Pancreas (tissue), 10 donors: ENCODE measurements at regions not wholly inside any gene's neighbourhood (a gene's known extent, or its start where the extent isn't known, plus 50 kb on each side); places are given as distances from the start of the nearest gene placed in this dataset.

Experiments
- ATAC-seq, 4 donors: fragments of 200-7000 bp; cut with Tn5 transposase; one replicate each; pipeline versions ENCODE4 v1.8.0 to v1.9.1; 2020; ENCODE audit warnings: mild to moderate bottlenecking in 4 of 4, moderate library complexity in 4 of 4
- DNase-seq, 6 donors: peaks; one replicate each; pipeline ENCODE4 v3.0.0-alpha.2; 2020
- FAIRE-seq: peaks from 2 replicates; lab custom pipeline; 2012; peaks lifted over from hg19 to GRCh38; lab: Jason Lieb, UNC
- H3K27ac ChIP-seq, 4 donors: fragments of 200-600 bp; sonication (generic); 1 replicate in 3 of 4; 2 replicates in 1 of 4; pipeline versions ENCODE4 v1.5.0 to v1.8.0; 2020
- H3K27me3 ChIP-seq, 4 donors: fragments of 200-600 bp; one replicate each; pipeline ENCODE4 v1.8.0; 2021
- H3K36me3 ChIP-seq, 3 donors: fragments of 200-600 bp; sonication (generic) in 1 of 3; one replicate each; pipeline versions ENCODE4 v1.5.0 to v1.8.0; 2020 to 2021
- H3K4me1 ChIP-seq, 3 donors: fragments of 200-600 bp; one replicate each; pipeline ENCODE4 v1.8.0; 2021
- H3K4me3 ChIP-seq, 4 donors: fragments of 200-600 bp; sonication (generic) in 2 of 4; one replicate each; pipeline versions ENCODE4 v1.5.0 to v1.8.0; 2020 to 2021
- H3K9me3 ChIP-seq, 4 donors: fragments of 200-600 bp; one replicate each; pipeline ENCODE4 v1.8.0; 2021
- whole genome bisulfite sequencing, 2 donors: extraction: QIAGEN DNeasy Blood & Tissue Kit; methylation state at CpG; one replicate each; pipeline ENCODE4 v1.1.7; 2013; 5-methylcytosine and 5-hydroxymethylcytosine counted together
- intact Hi-C, 3 donors: fragments of 100-400 bp; cut with DNase I; formaldehyde crosslinking; loops; one replicate each; pipeline versions ENCODE4 v1.11.1 to v1.14.2; 2022
- TF ChIP-seq, protein P1 (sequence below), 4 donors: fragments of 200-600 bp; sonication (generic) in 3 of 4; IDR thresholded peaks; one replicate each; pipeline versions ENCODE4 v1.5.0 to v1.8.0; 2021; ENCODE audit warnings: antibody characterized with exemption in 4 of 4
- donor health status: healthy with polysubstance abuse.
- donor health status: DM: no; HTN: no; CAD: no; lungs with moderate emphysema.
- donor health status: DM: no; HTN: no; CAD: no.
- donor health status: control.
- donor health status: control.
- donor health status: Bipolar disorder and iron deficiency.
- donor health status: DM: yes; HTN: yes; CAD: no.
- donor health status: DM: no; HTN: no; CAD: no.
- donor health status: DM: no; HTN: no; CAD: no.
- donor health status: DM: yes; HTN: yes; CAD: no.

GRCh38 chr6:99836471-99836870, 157.6 kb downstream of the MCHR2 start:
- WGBS, 2 donors = 75 to 76% methylated on average over 3 of the region's 3 CpGs
- H3K36me3 ChIP-seq = no peaks in the 10 kb centered on the region
- DNase-seq = no peak
- no peak for FAIRE-seq
- H3K9me3 ChIP-seq = no peaks in the 10 kb centered on the region
- TF ChIP-seq, protein P1, sequence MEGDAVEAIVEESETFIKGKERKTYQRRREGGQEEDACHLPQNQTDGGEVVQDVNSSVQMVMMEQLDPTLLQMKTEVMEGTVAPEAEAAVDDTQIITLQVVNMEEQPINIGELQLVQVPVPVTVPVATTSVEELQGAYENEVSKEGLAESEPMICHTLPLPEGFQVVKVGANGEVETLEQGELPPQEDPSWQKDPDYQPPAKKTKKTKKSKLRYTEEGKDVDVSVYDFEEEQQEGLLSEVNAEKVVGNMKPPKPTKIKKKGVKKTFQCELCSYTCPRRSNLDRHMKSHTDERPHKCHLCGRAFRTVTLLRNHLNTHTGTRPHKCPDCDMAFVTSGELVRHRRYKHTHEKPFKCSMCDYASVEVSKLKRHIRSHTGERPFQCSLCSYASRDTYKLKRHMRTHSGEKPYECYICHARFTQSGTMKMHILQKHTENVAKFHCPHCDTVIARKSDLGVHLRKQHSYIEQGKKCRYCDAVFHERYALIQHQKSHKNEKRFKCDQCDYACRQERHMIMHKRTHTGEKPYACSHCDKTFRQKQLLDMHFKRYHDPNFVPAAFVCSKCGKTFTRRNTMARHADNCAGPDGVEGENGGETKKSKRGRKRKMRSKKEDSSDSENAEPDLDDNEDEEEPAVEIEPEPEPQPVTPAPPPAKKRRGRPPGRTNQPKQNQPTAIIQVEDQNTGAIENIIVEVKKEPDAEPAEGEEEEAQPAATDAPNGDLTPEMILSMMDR (IDR thresholded peaks at IDR 0.05) = no peak
- H3K27ac ChIP-seq = no peak overlapping the region
- H3K27me3 ChIP-seq = peaks cover 0 to 2% (median 0%) of the 10 kb centered on the region in 4 donors
- no peak overlapping the region for H3K4me3 ChIP-seq
- H3K4me1 ChIP-seq = no peaks in the 10 kb centered on the region
- intact Hi-C loops = no loop called here
- no peak for ATAC-seq

- Histone ChIP-seq H3K9me3 (no peaks in the 10 kb centered on the region), H3K36me3 (no peaks in the 10 kb centered on the region), H3K4me3 (no peak overlapping the region), H3K4me1 (no peaks in the 10 kb centered on the region), H3K27me3 (peaks cover 0 to 2% (median 0%) of the 10 kb centered on the region in 4 donors), H3K27ac (no peak overlapping the region)
- no peak for FAIRE-seq
- DNase-seq = no peak
- TF ChIP-seq, protein P1 (IDR thresholded peaks at IDR 0.05) = no peak
- 54 to 66% methylated on average over 2 of the region's 2 CpGs for WGBS, 2 donors
- ATAC-seq = no peak
- intact Hi-C loops = no loop called here
Measured at GRCh38 chr6:99838607-99839006, 155.4 kb downstream of the MCHR2 start.

GRCh38 chr6:99841297-99841696, 152.7 kb downstream of the MCHR2 start:
- H3K27me3 ChIP-seq = no peaks in the 10 kb centered on the region
- H3K36me3 ChIP-seq = no peaks in the 10 kb centered on the region
- 3 to 33% methylated on average over 1 of the region's 1 CpG for WGBS, 2 donors
- DNase-seq = no peak
- no peak overlapping the region for H3K27ac ChIP-seq
- TF ChIP-seq, protein P1 (IDR thresholded peaks at IDR 0.05) = no peak
- intact Hi-C loops = no loop called here
- no peak for FAIRE-seq
- no peaks in the 10 kb centered on the region for H3K4me1 ChIP-seq
- H3K4me3 ChIP-seq = no peak overlapping the region
- no peak for ATAC-seq
- H3K9me3 ChIP-seq = no peaks in the 10 kb centered on the region

DNA sequence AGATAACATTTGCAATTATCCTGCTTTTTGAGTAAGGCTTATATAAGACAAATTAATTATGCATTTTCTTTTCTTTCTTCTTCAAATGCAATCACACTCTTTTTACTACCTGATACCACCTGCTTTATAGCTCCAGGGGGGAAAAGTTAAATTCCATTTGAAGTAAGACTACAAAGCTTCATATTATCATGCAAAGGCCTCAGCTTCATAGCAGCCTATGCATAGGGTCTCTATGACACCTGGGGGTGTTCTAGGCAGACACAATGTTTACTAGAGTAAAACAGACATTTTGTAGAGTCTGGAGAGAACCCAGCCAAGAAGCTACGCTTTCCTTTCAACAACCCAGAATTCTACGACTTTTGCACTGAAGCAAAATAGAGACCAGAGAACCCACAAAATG, 148.0 kb downstream of the MCHR2 start:
- WGBS, 2 donors = 89 to 95% methylated on average over 2 of the region's 2 CpGs
- Histone ChIP-seq H3K36me3 (no peaks in the 10 kb centered on the region), H3K27me3 (no peaks in the 10 kb centered on the region), H3K27ac (no peak overlapping the region), H3K4me1 (no peaks in the 10 kb centered on the region), H3K4me3 (no peak overlapping the region), H3K9me3 (no peaks in the 10 kb centered on the region)
- no peak for DNase-seq
- FAIRE-seq = no peak
- TF ChIP-seq, protein P1 (IDR thresholded peaks at IDR 0.05) = no peak
- ATAC-seq = no peak
- intact Hi-C loops = no loop called here

DNA sequence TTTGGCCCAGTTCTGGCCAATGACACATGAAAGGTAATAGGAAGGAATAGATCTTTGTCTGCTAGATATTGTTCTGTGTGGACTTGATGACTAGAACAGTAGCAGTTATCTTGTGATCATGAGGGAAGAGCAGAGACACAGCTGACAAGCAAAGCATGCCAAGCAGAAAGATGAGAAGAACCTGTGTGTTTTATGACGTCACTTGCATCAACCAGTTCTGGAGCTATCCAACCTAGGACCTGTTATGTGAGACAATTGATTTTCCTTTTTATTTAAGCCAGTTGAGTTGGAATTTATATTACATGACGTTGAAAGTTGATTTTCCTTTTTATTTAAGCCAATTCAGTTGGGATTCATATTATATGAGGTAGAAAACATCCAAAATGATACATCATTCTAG, 143.2 kb downstream of the MCHR2 start:
- ATAC-seq (no peak), FAIRE-seq (no peak), DNase-seq (no peak)
- Histone ChIP-seq H3K4me3 (no peak overlapping the region), H3K36me3 (no peaks in the 10 kb centered on the region), H3K4me1 (no peaks in the 10 kb centered on the region), H3K9me3 (no peaks in the 10 kb centered on the region), H3K27me3 (no peaks in the 10 kb centered on the region), H3K27ac (no peak overlapping the region)
- TF ChIP-seq, protein P1 (IDR thresholded peaks at IDR 0.05) = no peak
- 39 to 54% methylated on average over 2 of the region's 2 CpGs for WGBS, 2 donors
- intact Hi-C loops = no loop called here
